ENCODE measurements at regions not wholly inside any gene's neighbourhood (a gene's known extent, or its start where the extent isn't known, plus 50 kb on each side); places are given as distances from the start of the nearest gene placed in this dataset.

GRCh38 chr13:30843548-30843947 is 62.5 kb upstream of the MEDAG start:
- no peak for TF ChIP-seq POLR2A (IDR thresholded peaks at IDR 0.05; ENCODE audit: low read length)
- TF ChIP-seq GATA1 (IDR thresholded peaks at IDR 0.05; ENCODE audit: low read depth, low read length): no peak
